ENCODE measurements at regions not wholly inside any gene's neighbourhood (a gene's known extent, or its start where the extent isn't known, plus 50 kb on each side); places are given as distances from the start of the nearest gene placed in this dataset.

- no peak for DNase-seq (ENCODE audit: low read depth)
- no peak overlapping the region for H3K4me3 ChIP-seq (ENCODE audit: low read depth, low read length)
- no peak for TF ChIP-seq CTCF (conservative IDR thresholded peaks at IDR 0.05; ENCODE audit: low read depth, low read length)
Measured at GRCh38 chr13:50071379-50071778, 56.1 kb downstream of the KCNRG start.

- TF ChIP-seq CTCF (conservative IDR thresholded peaks at IDR 0.05; ENCODE audit: low read depth, low read length), result no peak
- H3K4me3 ChIP-seq (ENCODE audit: low read depth, low read length), result no peak overlapping the region
- DNase-seq (ENCODE audit: low read depth), result no peak
Measured at GRCh38 chr13:50072676-50073075, 57.4 kb downstream of the KCNRG start.

- H3K4me3 ChIP-seq (ENCODE audit: low read depth, low read length), result no peak overlapping the region
- no peak for DNase-seq (ENCODE audit: low read depth)
- TF ChIP-seq CTCF (conservative IDR thresholded peaks at IDR 0.05; ENCODE audit: low read depth, low read length), result no peak
Measured at GRCh38 chr13:50073340-50073739, 58.1 kb downstream of the KCNRG start.

- H3K4me3 ChIP-seq (ENCODE audit: low read depth, low read length), result no peak overlapping the region
- DNase-seq (ENCODE audit: low read depth), result no peak
- no peak for TF ChIP-seq CTCF (conservative IDR thresholded peaks at IDR 0.05; ENCODE audit: low read depth, low read length)
Measured at GRCh38 chr13:50074843-50075242, 59.6 kb downstream of the KCNRG start.

GRCh38 chr13:50075619-50076097 is 60.4 kb downstream of the KCNRG start:
- H3K4me3 ChIP-seq (ENCODE audit: low read depth, low read length), result no peak overlapping the region
- TF ChIP-seq CTCF (conservative IDR thresholded peaks at IDR 0.05; ENCODE audit: low read depth, low read length), result no peak
- DNase-seq (ENCODE audit: low read depth), result no peak

GRCh38 chr13:50077431-50077830 is 62.2 kb downstream of the KCNRG start:
- DNase-seq (ENCODE audit: low read depth), result no peak
- TF ChIP-seq CTCF (conservative IDR thresholded peaks at IDR 0.05; ENCODE audit: low read depth, low read length), result no peak
- H3K4me3 ChIP-seq (ENCODE audit: low read depth, low read length), result no peak overlapping the region

GRCh38 chr13:50078231-50078894 is 63.1 kb downstream of the KCNRG start:
- no peak overlapping the region for H3K4me3 ChIP-seq (ENCODE audit: low read depth, low read length)
- no peak for DNase-seq (ENCODE audit: low read depth)
- TF ChIP-seq CTCF (conservative IDR thresholded peaks at IDR 0.05; ENCODE audit: low read depth, low read length), result no peak

Measured in epithelial cell of proximal tubule (primary cell).